ENCODE measurements at regions not wholly inside any gene's neighbourhood (a gene's known extent, or its start where the extent isn't known, plus 50 kb on each side); places are given as distances from the start of the nearest gene placed in this dataset.

- Histone ChIP-seq H3K36me3 (ENCODE audit: control insufficient read depth in 1 of 2, insufficient read depth in 2 of 2, low read length in 2 of 2) (no peaks in the 10 kb centered on the region), H3K27me3 (ENCODE audit: insufficient read depth, low read length) (no peaks in the 10 kb centered on the region), H4K20me1 (ENCODE audit: insufficient read depth) (no peaks in the 10 kb centered on the region), H3K9me3 (ENCODE audit: control insufficient read depth in 1 of 2, insufficient read depth in 1 of 2, low read depth in 1 of 2, low read length in 2 of 2) (no peaks in the 10 kb centered on the region), H3K4me2 (ENCODE audit: low read length) (no peak overlapping the region), H3K4me3 (replicated peaks in 1 of 2; ENCODE audit: low read depth in 1 of 2, low read length in 2 of 2) (no peak overlapping the region), H3K79me2 (ENCODE audit: insufficient read depth, low read length) (no peaks in the 10 kb centered on the region), H3K9ac (ENCODE audit: low read length) (no peak overlapping the region), H3K27ac (ENCODE audit: low read depth, low read length) (no peak overlapping the region), H3K4me1 (ENCODE audit: control insufficient read depth in 1 of 2, insufficient read depth in 2 of 2, low read length in 2 of 2) (no peaks in the 10 kb centered on the region), H3K9me2 (ENCODE audit: insufficient read depth) (no peaks in the 10 kb centered on the region), H2AFZ (ENCODE audit: low read depth, low read length, poor library complexity, severe bottlenecking) (no peak overlapping the region)
- RAD21 ChIA-PET (ENCODE audit: low non-redundant PET in 1 of 2, low total read pairs in 2 of 2, uncharacterized antibody in 2 of 2, unreplicated experiment in 2 of 2), result no interaction called here
- POLR2A ChIA-PET, result no interaction called here
- no peak for ATAC-seq
- DNase-seq (ENCODE audit: low read depth, low spot score), result no peak
- intact Hi-C loops (cut with micrococcal nuclease), result no loop called here
- no TSS peak for BruUV-seq (replicated peaks)
- TF ChIP-seq REST (IDR thresholded peaks at IDR 0.05; ENCODE audit: low read depth) (no peak), CBX3 (IDR thresholded peaks at IDR 0.05; ENCODE audit: low read depth) (no peak), YY1 (IDR thresholded peaks at IDR 0.05; ENCODE audit: extremely low read depth, insufficient replicate concordance, low read depth, low read length) (no peak), ZFX (IDR thresholded peaks at IDR 0.05) (no peak), ZNF274 (IDR thresholded peaks at IDR 0.05; ENCODE audit: low read depth, low read length) (no peak), CEBPB (IDR thresholded peaks at IDR 0.05; ENCODE audit: low read depth) (no peak), TCF7L2 (IDR thresholded peaks at IDR 0.05; ENCODE audit: borderline replicate concordance, extremely low read depth, insufficient read depth, insufficient read length) (no peak), POLR2AphosphoS5 (IDR thresholded peaks at IDR 0.05; ENCODE audit: low read depth, low read length) (no peak), SIN3A (IDR thresholded peaks at IDR 0.05; ENCODE audit: low read depth) (no peak)
- CTCF ChIA-PET, result no interaction called here
Measured at GRCh38 chr7:138228119-138228518, 151.9 kb downstream of the AKR1D1 start.

Data from HCT116 (cell line).